Spleen (tissue), 7 donors: ENCODE measurements at regions not wholly inside any gene's neighbourhood (a gene's known extent, or its start where the extent isn't known, plus 50 kb on each side); places are given as distances from the start of the nearest gene placed in this dataset.

Experiments
- CTCF ChIP-seq, 11 experiments: fragments of 200-600 bp in 7 of 11; fragments of 450-650 bp in 4 of 11; sonication (generic) in 4 of 11; IDR thresholded peaks in 8 of 11; conservative IDR thresholded peaks in 3 of 11; 1 replicate in 7 of 11; 2 replicates in 4 of 11; pipeline versions ENCODE4 v1.4.0 to v1.8.0; 2016 to 2021; ENCODE audit warnings: antibody characterized with exemption in 11 of 11, inconsistent platforms in 4 of 11, mild to moderate bottlenecking in 1 of 11
- POLR2A ChIP-seq, 3 donors: fragments of 450-650 bp; IDR thresholded peaks; one replicate each; pipeline ENCODE4 v1.5.1; 2017; ENCODE audit warnings: antibody characterized with exemption in 3 of 3, mild to moderate bottlenecking in 1 of 3
- donor health status: DM: no; HTN: no; CAD: no; lungs with moderate emphysema.
- donor health status: DM: no; HTN: no; CAD: no.
- donor health status: DM: no; HTN: no; CAD: no.

GRCh38 chr17:63190821-63191370 lies 224.9 kb downstream of the TANC2 start:
- TF ChIP-seq POLR2A (IDR thresholded peaks at IDR 0.05) (no peak), CTCF (IDR thresholded peaks at IDR 0.05 in 8 of 11, conservative IDR thresholded peaks at IDR 0.05 in 3 of 11) (no peak)
